ENCODE measurements at regions not wholly inside any gene's neighbourhood (a gene's known extent, or its start where the extent isn't known, plus 50 kb on each side); places are given as distances from the start of the nearest gene placed in this dataset.

GRCh38 chr1:213457186-213457585 lies 406.1 kb downstream of the RPS6KC1 start:
- TF ChIP-seq TAF1 (IDR thresholded peaks at IDR 0.05; ENCODE audit: low read depth) (no peak), TCF12 (IDR thresholded peaks at IDR 0.05; ENCODE audit: low read depth) (no peak)
- TF ChIP-seq, protein P1, sequence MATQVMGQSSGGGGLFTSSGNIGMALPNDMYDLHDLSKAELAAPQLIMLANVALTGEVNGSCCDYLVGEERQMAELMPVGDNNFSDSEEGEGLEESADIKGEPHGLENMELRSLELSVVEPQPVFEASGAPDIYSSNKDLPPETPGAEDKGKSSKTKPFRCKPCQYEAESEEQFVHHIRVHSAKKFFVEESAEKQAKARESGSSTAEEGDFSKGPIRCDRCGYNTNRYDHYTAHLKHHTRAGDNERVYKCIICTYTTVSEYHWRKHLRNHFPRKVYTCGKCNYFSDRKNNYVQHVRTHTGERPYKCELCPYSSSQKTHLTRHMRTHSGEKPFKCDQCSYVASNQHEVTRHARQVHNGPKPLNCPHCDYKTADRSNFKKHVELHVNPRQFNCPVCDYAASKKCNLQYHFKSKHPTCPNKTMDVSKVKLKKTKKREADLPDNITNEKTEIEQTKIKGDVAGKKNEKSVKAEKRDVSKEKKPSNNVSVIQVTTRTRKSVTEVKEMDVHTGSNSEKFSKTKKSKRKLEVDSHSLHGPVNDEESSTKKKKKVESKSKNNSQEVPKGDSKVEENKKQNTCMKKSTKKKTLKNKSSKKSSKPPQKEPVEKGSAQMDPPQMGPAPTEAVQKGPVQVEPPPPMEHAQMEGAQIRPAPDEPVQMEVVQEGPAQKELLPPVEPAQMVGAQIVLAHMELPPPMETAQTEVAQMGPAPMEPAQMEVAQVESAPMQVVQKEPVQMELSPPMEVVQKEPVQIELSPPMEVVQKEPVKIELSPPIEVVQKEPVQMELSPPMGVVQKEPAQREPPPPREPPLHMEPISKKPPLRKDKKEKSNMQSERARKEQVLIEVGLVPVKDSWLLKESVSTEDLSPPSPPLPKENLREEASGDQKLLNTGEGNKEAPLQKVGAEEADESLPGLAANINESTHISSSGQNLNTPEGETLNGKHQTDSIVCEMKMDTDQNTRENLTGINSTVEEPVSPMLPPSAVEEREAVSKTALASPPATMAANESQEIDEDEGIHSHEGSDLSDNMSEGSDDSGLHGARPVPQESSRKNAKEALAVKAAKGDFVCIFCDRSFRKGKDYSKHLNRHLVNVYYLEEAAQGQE (IDR thresholded peaks at IDR 0.05; ENCODE audit: low read depth), result no peak

All from Ishikawa (cell line).